PC-9 (cell line): ENCODE measurements at regions not wholly inside any gene's neighbourhood (a gene's known extent, or its start where the extent isn't known, plus 50 kb on each side); places are given as distances from the start of the nearest gene placed in this dataset.

ENCODE experiments used
- EZH2 ChIP-seq: fragments of 200-600 bp; sonication (generic); IDR thresholded peaks from 2 replicates; pipeline ENCODE4 v1.8.0; 2017; ENCODE audit warnings: antibody characterized with exemption, low read depth
- TF ChIP-seq, protein P1 (sequence below): fragments of 200-600 bp; sonication (generic); conservative IDR thresholded peaks from 2 replicates; pipeline ENCODE4 v1.6.1; 2017; ENCODE audit warnings: mixed run types, antibody characterized with exemption, mild to moderate bottlenecking, moderate library complexity

DNA sequence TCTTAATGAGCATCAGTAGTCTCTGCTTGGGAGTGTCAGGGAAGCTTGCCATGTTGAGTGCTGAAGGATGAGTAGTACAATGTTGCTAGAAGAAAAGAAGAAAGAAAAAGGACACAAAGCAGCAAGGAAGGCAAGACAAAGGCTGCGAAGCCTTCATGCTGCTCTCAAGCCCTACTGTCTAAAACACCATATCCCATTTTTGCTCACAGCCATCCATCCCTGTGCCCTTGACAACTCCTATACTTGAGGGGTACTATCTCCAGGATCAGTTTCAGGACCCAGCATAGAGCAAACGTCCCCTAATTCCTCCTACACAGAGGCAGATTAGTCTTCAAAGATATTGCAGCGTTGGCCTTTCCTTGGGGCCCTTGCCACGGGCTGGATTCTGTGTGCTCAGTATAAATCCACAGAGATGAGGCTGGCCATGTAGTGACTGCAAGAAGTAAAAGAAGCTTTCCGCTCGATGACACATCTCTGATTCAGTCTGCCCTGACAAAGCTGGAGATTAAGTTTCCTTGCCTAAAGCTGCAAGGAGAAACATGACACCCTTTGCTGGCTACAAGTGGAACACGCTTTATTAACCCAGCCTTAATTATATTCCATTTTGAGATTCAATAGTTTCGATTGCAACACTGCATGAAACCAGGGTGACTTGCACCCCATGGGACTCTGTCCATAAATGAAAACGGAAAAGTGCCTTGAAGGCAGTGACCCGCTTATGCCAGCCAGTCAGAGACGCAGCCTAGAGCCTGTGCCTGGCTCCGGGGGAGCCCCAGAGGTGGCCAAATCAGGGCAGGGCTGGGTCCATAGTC lies 304.6 kb downstream of the ACTL7B start:
- TF ChIP-seq EZH2: no peak
- TF ChIP-seq, protein P1, sequence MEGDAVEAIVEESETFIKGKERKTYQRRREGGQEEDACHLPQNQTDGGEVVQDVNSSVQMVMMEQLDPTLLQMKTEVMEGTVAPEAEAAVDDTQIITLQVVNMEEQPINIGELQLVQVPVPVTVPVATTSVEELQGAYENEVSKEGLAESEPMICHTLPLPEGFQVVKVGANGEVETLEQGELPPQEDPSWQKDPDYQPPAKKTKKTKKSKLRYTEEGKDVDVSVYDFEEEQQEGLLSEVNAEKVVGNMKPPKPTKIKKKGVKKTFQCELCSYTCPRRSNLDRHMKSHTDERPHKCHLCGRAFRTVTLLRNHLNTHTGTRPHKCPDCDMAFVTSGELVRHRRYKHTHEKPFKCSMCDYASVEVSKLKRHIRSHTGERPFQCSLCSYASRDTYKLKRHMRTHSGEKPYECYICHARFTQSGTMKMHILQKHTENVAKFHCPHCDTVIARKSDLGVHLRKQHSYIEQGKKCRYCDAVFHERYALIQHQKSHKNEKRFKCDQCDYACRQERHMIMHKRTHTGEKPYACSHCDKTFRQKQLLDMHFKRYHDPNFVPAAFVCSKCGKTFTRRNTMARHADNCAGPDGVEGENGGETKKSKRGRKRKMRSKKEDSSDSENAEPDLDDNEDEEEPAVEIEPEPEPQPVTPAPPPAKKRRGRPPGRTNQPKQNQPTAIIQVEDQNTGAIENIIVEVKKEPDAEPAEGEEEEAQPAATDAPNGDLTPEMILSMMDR: no peak
